CD4-positive, alpha-beta T cell treated with Interleukin-4 for 4 hours (primary cell): ENCODE measurements at regions not wholly inside any gene's neighbourhood (a gene's known extent, or its start where the extent isn't known, plus 50 kb on each side); places are given as distances from the start of the nearest gene placed in this dataset.

Source experiments
- DNase-seq: peaks from one replicate; pipeline ENCODE4 v3.0.0-alpha.2; 2020

GRCh38 chr2:16023506-16024360 lies 83.4 kb downstream of the MYCN start:
- no peak for DNase-seq

DNA sequence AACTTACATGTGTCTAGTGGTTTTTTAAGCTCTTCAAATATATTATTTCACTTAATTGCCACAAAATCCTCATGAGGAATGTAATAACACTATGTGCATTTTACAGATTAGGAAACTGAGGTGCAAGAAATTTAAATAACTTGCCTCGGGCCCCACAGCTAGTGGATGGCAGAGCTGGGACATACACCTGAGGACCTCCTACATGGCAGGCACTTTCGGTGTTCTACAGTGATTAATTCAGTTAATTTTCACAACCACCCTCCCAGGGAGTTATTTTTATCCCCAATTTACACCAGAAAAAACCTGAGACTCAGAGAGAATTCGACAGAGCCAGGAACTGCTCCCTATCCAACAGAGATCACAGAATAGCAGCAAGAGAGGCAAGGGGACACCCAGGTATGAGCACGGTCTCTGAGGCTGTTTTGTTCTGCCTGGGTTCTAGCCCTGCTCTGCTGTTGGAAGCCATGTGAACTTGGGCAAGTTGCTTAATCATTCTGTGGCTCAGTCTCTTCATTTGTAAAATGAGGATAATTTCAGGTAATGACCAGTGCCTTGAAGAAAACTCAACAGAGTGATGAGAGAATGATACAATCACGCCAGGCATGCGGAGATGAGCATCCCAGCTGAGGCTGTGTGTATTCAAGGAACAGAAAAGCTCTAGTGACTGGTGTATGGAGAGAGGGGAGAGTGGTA lies 82.3 kb downstream of the MYCN start:
- DNase-seq: no peak

DNA sequence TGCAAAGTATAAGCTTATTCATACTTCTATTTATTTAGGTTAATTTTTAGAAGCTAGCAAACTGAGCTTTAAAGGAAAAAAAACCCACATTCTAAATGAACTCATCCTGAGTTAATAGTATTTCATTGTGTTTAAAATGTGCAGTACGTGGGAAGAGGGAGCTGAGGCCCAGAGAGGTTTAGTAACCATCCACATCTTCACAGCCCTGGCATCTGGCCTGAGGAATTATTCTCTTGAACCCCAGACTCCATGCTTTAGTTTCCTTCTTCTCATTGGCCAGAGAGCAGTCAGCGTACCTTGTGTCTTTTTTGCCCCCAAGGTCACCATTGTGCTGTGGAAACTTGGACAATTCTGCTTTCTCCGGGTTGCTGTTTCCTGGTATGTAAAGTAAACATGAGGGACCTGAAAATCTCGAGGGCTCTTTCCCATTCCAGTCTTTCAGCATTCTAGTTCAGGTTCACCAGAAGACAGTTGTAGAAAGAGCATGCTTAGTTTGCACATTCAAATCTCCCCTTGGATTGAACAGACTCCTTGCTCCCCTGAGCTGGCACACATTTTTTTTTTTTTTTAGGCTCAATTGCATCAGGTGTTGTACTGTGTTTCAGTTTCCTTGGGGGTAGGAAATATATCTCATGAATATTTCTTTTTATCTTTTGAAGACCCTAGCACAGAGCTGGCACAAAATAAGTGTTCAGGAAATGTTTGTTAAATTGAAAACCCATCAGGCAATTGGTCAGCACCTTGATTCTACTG lies 81.4 kb downstream of the MYCN start:
- DNase-seq: no peak

- no peak for DNase-seq
Measured at GRCh38 chr2:16020389-16021008, 80.1 kb downstream of the MYCN start.

DNA sequence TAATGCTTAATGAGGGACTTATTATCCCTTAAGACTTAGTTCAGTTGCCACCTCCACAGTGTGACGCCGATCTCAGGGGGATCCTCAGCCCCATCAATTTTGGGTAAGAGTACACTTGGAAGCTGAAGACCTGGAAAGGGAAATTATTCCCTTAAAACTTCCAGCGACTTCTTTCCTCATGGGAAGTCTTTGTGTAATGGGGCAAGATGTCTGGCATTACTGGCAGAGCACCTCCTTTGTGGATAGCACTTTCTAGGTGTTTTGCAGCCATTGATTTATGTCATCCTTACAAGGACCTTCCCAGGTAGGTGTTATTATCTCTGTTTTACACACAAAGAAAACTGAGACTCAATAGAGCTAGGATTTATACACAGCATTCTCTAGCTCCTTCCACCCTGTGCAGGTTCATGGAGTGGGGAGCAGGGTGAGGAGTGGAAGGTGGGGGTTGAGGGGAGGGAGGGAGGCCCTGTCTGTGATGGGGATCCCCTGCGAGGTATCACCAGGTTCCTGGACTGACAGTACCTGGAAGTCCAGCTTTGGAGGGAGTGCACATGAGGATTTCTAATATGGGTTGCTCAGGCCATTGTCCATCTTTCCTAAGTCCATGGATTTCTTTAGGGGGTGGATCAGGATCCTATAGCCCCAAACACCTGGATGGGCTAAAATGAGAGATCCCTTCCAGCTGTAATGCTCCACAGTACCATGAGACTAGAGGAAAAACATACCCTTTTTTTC lies 79.4 kb downstream of the MYCN start:
- DNase-seq: no peak

DNA sequence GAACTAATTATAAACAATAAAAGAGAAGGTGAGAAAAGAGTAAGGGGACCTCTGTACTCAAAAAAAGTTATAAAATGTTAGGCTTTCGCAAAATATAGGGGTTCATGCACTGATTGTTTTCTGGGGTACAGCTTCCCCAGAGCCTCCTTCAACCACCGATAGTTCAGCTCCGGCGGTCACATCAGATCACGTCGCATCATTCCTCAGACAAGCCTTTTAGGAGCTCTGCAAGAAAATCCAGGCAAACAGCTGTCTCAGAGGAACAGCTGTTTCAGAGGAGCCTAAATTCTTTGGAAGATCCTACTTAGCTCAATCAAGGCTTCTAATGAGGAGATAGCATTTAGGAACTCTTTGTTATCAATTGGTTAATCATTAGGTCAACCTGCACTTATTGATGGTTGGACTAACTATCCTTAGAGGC lies 78.7 kb downstream of the MYCN start:
- no peak for DNase-seq

DNA sequence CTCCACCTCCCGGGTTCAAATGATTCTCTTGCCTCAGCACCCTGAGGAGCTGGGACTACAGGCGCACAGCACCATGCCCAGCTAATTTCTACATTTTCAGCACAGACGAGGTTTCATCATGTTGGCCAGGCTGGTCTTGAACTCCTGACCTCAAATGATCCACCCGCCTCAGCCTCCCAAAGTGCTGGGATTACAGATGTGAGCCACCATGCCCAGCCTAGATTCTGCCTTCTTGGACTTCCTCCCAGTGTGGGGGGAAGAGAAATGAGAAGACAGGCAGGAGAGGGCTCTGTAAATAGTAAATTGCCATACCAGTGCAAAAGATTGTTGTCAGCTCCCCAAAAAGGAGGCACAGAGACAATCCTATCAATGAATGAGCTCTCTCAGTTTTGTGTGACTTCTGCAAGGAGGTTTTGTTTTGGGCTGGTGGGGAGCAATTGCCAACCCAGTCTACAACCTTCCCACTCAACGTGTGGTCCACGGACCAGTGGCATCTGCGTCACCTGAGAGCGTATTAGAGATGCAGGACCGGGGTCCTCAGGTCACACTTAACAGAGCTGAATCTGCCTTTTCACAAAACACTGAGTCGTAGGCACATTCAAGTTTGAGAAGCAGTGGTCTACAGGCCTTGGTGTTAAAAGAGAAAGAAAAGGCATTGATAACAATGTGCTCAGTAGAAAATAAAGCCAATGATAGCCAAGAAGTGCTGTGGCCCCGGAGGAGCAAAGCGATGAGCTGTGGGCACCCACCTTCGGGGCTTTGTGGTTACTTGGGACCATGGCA lies 78.1 kb downstream of the MYCN start:
- DNase-seq: no peak

DNA sequence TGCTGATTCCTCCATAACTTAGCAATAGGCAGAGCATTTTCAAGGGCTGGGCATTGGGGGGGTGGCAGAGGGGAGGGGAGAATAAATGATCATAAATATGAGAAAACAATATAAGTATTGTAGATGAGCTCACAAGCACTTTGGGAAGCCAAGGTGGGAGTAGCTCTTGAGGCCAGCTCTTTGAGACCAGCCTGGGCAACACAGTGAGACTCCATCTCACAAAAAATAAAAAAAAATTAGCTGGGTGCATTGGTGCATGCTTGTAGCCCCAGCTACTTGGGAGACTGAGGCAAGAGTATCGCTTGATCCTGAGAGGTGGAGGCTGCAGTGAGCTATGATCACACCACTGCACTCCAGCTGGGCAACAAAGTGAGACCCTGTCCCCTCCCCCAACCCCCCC lies 75.9 kb downstream of the MYCN start:
- no peak for DNase-seq

GRCh38 chr2:16015903-16016265 lies 75.5 kb downstream of the MYCN start:
- DNase-seq: no peak

- no peak for DNase-seq
Measured at GRCh38 chr2:16015210-16015902, 75.0 kb downstream of the MYCN start.

- DNase-seq: no peak
Measured at GRCh38 chr2:16014802-16015201, 74.5 kb downstream of the MYCN start.

- no peak for DNase-seq
Measured at GRCh38 chr2:16014041-16014787, 73.9 kb downstream of the MYCN start.

GRCh38 chr2:16013359-16013911 lies 73.1 kb downstream of the MYCN start:
- DNase-seq: no peak

- no peak for DNase-seq
Measured at GRCh38 chr2:16012626-16013358, 72.4 kb downstream of the MYCN start.

- DNase-seq: no peak
Measured at GRCh38 chr2:16012029-16012596, 71.8 kb downstream of the MYCN start.

- DNase-seq: no peak
Measured at GRCh38 chr2:16011621-16011960, 71.2 kb downstream of the MYCN start.

GRCh38 chr2:16010951-16011620 lies 70.7 kb downstream of the MYCN start:
- DNase-seq: no peak

DNA sequence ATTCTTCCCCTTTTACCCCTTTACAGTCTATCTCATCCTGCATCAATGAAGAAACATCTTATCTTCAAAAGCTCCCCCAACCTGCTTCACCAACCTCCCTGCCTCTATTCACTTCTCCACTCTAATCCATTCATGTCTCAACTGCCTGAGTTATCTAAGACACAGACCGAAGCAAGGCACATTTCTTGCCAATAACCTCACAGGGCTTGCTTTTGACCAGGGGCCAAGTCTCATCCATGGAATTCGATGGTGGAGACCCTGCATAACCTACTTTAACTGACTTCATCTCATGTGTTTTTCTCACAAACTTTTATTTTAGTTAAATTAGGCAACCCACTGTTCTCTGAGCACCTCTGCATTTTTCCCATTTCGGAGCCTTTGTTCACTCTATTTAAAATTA lies 69.7 kb downstream of the MYCN start:
- DNase-seq: no peak
